Left ventricle myocardium superior (tissue), 1 donor: ENCODE measurements at regions not wholly inside any gene's neighbourhood (a gene's known extent, or its start where the extent isn't known, plus 50 kb on each side); places are given as distances from the start of the nearest gene placed in this dataset.
A peak's percentile ranks its signal among the peaks of the same experiment; 100 is the strongest.
"Not testable (repeated sequence)": the region's sequence is repeated elsewhere in the genome, so short reads cannot be mapped to it uniquely, and the experiment has no call there.

Source experiments
- ATAC-seq: fragments of 200-7000 bp; cut with Tn5 transposase; one replicate; pipeline ENCODE4 v1.9.1; 2020; ENCODE audit warnings: mild to moderate bottlenecking, moderate library complexity
- DNase-seq: peaks from one replicate; pipeline ENCODE4 v3.0.0-alpha.2; 2020
- intact Hi-C: fragments of 100-400 bp; cut with micrococcal nuclease; formaldehyde crosslinking; loops from one replicate; pipeline ENCODE4 v1.11.0; 2022
- donor health status: DM: no; HTN: yes; CAD: no; lungs with severe emphysema.

DNA sequence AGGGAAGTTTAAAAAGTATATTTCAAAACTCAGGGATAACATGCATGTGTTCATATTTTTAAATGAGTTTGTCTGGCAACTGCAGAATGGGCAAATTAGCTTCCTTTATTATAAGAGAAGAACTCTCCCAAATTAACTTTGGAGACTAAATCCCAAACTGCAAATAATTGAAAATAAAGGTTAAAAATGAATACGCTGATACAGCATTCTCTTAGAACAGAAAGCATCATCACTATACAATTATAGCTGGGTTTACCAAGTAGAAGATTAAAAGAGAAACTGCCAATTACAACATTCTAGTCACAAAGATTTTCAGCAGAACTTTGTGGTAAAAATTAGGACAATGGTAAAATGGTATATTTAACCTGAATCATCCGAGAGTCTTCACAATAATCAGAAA lies 73.3 kb downstream of the OLFM4 start:
- DNase-seq, result no peak

DNA sequence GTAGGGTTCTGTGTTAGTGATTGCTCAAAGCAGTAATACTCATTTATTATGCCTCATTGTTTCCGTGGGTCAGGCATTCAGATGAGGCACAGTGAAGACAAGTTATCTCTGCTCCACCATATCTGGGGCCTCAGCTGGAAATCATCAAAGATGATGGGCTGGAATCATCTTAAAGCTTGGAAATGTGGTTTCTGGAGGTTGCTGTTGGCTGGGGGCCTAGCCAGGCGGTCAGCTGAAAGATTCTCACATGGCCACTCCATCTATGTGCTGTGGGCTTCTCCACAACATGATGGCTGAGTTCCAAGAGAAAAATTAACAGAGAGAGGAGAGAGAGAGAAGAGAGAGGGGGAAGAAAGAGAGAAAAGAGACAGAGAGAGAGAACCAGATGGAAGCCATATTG lies 75.5 kb downstream of the OLFM4 start:
- intact Hi-C loops, result no loop called here
- DNase-seq (no peak), ATAC-seq (no peak)

More for the DNA sequence above, 73.3 kb downstream of the OLFM4 start:
- intact Hi-C loops, result no loop called here
- ATAC-seq, result no peak

DNA sequence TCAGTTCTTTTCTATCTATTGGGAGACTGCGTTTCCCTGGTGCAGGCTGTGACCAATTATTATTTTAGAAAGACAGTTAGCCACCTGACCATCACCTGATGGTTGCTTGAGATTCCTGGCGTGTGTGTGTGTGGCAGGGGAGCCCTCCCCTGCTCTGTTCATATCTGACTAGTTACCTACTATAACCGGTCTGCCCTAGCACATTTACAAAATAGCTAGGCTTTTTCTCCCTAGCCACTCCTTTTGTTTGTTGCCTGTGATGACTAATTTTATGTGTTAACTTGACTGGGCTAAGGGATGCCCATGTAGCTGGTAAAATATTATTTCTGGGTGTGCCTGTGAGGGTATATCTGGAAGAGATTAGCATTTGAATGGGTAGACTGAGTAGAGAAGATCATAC lies 76.9 kb downstream of the OLFM4 start:
- DNase-seq (no peak), ATAC-seq (no peak)
- intact Hi-C loops, result no loop called here

DNA sequence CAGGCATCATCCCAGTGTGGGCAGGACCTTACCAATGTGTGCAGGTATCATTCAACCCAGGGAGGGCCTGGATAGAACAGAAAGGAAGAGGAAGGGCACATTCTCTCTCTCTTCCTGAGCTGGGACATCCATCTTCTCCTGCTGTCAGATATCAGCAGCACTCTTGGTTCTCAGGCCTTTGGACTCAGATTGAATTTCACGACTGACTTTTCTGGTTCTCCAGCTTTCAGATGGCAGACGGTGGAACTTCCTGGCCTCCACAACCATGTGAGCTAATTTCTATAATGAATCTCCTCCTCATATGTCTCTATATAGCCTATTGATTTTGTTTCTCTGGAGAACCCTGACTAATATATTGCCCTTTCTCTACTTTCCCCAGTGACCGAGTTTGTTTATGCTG lies 77.3 kb downstream of the OLFM4 start:
- intact Hi-C loops, result no loop called here
- DNase-seq (no peak), ATAC-seq (no peak)

DNA sequence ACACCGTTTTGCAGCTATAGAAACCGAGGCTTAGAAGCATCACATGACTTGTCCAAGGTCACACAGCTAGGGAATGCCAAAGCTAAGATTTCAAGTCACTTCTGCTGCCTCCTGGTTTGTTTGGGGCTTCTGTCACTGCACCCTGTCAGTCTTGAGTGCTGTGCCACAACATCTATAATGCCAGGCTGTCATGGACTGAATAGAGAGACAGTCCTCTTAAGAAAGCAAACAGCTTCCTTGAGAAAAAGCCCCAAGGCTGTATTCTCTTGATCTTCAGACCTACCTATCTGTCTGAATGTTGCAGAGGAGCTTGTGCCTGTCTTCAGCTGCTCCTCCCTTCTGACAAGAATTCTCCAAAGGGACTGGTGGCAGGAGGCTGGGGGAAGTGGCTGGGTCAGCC lies 81.6 kb downstream of the OLFM4 start:
- no peak for DNase-seq
- no peak for ATAC-seq
- intact Hi-C loops, result no loop called here

DNA sequence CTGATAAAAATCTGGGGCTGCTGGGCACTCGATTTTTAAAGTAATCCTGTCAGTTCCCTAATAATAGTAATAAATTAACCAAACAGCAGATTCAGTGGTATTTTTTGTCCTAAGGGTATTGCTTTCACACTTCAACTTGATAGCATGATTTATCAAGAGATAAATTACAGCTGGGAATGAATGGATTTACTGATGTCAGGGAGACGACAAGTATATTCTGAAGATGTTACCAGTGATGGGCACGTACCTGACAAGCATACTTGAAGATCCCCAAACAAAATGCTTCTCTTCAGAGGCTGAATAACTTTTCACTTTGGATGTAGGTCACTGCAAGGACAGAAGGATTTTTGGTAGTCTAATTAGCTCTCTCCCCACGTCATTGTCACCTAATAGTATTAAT lies 82.0 kb downstream of the OLFM4 start:
- DNase-seq, result no peak
- no peak for ATAC-seq
- intact Hi-C loops, result no loop called here

DNA sequence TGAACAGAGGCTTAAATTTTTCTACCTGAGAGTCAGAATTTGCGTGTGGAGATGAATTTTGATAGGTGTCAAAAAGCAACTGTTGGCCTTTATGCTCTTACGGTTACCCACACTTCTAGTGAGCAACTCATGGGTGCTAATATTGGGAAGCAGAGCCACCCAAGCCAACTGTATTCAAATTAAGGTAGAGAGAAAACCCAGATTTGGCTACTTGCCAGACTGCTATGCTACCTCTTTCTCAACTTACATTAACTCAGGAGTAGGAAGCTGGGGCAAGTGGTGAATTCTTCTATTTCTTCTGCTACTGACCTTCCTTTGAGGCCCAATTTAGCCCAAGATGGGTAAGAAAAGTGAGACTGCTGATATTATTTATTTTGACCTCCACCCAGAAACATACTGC lies 83.9 kb downstream of the OLFM4 start:
- no peak for ATAC-seq
- intact Hi-C loops, result no loop called here
- DNase-seq, result no peak

DNA sequence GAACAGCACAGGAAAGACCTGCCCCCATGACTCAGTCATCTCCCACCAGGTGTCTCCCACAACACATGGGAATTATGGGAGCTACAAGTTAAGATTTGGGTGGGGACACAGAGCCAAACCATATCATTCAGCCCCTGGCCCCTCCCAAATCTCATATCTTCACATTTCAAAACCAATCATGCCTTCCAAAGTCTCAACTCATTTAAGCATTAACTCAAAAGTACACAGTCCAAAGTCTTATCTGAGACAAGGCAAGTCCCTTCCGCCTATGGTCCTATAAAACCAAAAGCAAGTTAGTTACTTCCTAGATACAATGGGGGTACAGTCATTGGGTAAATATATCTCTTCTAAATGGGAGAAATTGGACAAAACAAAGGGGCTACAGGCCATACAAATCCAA lies 88.4 kb downstream of the OLFM4 start:
- DNase-seq, ATAC-seq, intact Hi-C loops: not testable (repeated sequence)

DNA sequence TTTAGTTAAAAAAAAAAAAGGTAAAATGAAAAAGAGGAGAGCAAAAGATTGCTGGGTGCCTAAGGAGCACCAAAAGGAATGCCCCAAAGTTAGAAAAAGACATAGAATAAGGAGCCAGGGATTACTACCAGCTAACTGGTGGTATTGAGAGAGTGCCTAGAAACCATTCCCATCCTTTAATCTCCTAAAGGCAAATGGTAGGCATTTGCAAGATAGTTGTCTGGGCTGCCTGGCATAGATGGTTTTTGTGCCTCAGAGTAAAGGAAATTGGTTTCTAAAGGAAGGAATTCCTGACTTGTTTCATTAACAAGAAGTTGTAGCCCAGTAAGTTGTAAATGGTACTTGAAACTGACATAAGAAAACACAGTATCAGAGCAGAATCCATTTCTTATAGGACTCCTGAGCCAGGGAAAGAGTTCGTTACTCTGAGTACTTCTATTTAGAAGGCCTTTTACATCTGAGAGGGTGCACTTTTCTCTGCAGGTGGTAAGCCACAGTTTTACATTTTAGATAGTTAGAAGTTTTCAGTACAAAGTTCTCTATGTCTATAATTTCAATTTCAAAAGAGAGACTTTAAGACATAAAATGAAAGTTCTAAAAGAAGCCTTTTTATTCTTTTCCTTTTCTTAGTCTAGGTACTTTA lies 92.6 kb downstream of the OLFM4 start:
- no peak for ATAC-seq
- no peak for DNase-seq
- intact Hi-C loops, result no loop called here

DNA sequence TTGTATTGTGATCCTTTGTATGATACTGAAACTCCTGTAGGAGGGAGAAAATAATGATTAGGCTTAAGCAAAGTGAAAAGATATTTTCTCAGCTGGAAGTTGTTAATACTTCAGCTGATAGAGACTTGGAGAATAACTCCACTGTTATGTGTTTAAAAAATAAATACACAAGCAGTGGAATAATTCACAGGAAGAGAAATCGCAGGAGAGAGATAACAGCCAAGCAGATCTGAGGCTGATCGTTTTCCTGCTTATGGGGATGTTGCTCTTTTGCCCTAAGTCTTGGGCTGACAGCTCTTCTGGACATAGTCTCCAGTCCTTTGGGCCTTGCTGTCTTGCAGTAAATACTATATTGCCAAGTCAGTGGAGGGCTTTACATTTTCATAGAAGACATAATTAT lies 93.3 kb downstream of the OLFM4 start:
- ATAC-seq (no peak), DNase-seq (no peak)
- intact Hi-C loops, result no loop called here

DNA sequence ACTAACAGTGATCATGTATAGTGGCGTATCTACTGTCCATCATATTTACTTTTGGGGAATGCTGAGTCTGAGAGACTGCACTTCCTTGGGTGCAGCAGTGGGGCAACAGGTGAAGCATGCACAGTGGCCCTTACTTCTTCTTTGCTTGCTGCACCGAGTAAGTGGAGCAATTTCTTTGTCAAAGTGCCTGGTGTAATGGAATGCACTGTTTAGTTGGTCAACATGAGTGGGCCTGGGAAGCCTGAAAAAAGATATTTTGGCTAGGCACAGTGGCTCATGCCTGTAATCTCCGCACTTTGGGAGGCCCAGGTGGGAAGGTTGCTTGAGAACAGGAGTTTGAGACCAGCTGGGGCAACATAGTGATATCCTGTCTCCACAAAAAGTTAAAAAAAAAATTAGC lies 94.9 kb downstream of the OLFM4 start:
- no peak for DNase-seq
- ATAC-seq, result no peak
- intact Hi-C loops, result no loop called here

DNA sequence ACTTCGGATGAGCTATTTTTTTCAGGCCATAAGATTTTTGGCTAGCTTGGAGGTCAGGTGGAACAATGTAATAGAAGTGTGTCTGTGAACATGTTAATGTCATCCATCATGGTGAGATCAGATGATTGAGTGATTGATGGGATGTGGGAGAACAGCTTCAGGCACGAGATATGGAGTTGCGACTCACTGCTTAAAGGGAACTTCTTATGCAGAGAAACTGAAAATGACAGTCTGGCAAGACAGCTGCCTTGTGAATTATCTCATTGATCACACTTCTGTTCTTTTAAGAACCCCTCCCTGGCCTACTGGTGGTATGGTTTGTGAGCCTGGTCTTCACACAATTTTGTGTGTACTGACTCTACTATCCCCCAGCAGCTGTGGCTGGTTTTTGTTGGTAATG lies 96.0 kb downstream of the OLFM4 start:
- no peak for DNase-seq
- no peak for ATAC-seq
- intact Hi-C loops, result no loop called here

DNA sequence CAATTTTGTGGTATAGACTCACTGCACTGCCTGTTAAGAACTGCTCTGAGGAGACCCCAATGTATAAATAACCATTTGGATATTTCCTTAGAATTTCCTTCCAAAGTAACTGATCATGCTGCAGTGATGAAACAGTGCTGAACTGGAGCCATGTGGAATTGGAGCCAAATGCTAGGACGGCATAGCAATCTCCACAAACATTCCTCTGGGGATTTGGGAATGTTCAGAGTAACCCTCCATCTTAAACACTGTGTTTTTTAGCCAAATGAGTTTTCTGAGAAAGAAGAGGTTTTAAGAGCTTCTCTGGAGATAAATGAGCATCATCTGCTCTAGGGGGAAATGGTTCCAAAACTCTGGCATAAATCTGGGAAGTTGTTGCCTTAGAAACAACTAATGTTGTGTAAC lies 98.2 kb downstream of the OLFM4 start:
- intact Hi-C loops, result no loop called here
- ATAC-seq, result peak; percentile 82
- DNase-seq, result peak; percentile 38

DNA sequence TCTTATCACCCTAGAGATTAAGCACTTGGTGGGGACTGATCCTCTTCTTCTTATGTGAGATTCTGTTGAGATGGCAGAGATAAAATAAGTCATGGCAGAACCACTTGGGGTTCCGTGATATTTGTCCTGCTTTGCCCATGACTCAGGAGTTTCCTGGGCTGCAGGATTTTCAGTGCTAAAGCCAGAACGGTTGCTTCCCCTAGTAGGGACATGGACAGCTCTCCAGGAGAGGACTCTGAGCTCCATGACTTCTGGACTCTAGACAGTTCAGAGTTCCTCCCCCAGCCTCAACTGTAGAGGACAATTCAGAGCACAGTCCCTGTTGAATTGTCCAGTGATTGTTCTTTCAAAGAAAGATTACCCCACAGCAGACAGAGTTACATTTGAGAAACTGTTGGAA lies 98.8 kb downstream of the OLFM4 start:
- no peak for DNase-seq
- intact Hi-C loops, result no loop called here
- ATAC-seq, result peak; percentile 24

DNA sequence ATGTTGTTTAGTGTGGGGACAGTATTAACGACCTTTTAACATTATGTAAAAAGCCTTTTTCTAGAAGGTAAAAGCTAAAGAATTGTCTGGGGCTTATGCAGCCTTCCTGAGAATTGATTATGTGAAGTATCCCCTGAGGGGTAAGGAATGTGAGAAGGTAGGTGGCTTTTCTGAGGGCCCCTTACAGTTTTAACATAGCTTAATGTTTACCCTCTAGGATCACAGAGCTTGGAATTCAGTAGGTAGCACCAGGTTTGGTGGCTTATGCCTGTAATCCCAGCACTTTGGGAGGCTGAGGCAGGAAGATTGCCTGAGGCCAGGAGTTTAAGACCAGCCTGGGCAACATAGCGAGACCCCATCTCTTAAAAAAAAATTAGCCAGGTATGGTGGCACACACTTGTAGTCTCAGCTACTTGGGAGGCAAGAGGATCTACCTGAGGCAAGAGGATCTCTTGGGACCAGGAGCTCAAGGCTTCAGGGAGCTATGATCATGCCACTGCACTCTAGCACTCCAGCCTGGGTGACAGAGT lies 101.3 kb downstream of the OLFM4 start:
- DNase-seq, result no peak
- intact Hi-C loops, result no loop called here
- no peak for ATAC-seq

DNA sequence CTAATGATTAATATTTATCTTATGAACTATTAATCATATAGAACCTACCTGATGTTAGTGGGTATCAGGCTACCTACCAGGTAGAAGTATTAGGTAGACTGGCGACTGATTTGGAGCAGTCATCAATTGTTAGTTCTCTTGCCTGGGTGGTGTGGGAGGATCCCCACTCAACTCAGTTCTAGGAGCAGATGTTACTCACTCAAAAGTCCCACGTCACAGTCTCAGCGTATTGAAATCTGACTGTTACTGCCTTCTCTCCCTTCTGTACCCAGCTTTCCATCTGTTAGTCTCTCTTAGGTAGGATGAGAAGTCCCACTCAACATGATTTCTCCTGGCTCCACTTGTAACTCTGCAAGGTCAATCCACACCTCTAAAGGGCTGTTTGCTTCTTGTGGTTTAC lies 102.7 kb downstream of the OLFM4 start:
- intact Hi-C loops, result no loop called here
- DNase-seq, result no peak

DNA sequence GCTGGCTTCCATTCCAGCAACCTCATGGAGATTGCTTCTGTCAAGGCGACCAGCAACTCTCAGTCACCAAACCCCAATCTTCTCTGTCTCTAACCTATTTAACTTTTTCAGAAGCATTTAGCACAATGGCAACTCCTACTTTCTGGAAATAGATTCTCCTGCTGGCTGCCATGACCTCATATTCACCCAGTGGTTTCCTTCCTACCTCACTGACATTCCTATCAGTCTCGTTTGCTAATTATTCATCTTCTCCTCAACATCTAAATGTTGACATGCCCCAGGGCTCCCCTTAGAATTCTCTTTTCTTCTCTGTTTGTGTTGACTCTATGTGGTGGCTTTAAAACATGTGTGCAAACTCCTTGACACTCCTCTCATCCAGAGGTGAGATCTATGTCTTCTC lies 106.7 kb downstream of the OLFM4 start:
- no peak for ATAC-seq
- DNase-seq, result no peak
- intact Hi-C loops, result no loop called here

More for the DNA sequence above, 102.7 kb downstream of the OLFM4 start:
- no peak for ATAC-seq

DNA sequence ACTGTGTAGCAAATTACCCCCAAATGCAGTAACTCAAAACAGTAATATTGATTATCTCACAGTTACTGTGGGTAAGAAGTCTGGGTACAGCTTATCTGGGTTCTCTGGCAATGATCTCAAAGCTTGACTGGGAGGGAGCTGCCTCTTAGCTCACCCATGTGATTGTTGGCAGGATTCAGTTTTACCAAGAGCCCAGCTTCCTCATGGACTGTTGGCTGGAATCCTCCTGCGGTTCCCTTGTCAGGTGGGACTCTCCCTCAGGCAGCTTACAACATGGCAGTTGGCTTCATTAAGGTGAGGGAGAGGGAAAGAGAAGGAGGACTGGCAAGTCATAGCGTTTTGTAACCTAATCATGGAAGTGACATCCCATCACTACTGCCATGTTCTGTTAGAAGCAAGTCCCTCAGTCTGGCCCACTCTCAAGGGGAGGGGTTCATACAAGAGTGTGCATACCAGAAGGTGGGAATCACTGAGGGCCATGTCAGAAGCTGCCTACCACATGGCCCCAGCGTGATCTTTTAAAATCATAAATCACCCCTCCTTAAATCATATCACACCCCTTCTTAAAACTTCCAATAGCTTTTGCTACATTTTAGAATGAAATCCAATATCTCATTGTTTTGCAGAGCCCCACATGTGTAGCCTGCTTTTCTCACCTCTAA lies 108.1 kb downstream of the OLFM4 start:
- ATAC-seq, result no peak
- intact Hi-C loops, result no loop called here

DNA sequence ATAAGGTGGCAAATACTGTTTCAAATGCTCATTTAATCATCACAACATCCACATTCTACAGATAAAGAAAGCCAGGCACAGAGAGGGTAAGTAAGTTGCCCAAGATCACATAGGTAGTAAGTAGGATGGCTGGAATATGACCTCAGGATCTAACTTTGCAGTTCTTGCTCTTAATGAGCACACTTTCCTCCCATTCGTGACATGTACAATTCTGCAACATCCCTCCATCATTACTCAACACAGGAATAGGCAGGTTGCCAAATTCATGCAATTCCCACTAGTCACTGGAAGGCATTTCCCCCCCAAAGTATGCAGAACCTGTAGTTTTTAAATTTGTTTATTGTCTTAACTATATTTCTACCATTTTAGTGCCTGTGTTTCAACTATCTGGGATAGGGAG lies 109.2 kb downstream of the OLFM4 start:
- DNase-seq (no peak), ATAC-seq (peak; percentile 81)
- intact Hi-C loops, result no loop called here

More for the DNA sequence above, 108.1 kb downstream of the OLFM4 start:
- no peak for DNase-seq

DNA sequence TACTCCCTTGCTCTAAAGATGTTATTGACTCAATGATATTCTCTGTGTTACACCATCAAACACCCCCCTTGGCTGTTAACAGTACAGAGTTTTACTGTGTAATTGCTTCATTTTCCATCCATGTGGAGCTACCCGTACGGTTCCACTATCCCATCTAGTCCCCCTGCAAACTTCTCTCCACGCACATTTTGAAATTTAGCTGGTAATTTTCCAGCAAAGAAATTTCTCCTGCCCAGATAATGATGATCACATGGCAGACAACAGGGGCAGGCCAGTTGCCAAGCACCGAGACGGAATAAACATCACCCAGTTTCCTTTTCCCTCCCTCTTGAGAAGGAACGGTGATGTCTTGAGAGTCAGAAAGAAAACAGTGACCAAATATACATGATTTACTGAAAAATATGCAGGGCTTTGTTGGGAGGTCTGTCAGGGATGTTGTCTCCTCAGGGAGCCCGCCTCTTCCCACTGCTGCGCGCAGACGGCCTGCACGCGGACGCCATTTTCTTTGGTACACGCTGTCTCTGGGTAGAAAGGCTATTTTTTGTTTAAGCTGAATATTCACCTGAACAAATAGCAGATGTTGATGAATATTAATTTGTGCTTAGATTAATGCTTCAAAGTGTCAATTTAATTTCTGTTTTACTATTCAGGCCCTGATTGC lies 109.9 kb downstream of the OLFM4 start:
- ATAC-seq (peak; percentile 94), DNase-seq (peak; percentile 55)
- intact Hi-C loops, result no loop called here

DNA sequence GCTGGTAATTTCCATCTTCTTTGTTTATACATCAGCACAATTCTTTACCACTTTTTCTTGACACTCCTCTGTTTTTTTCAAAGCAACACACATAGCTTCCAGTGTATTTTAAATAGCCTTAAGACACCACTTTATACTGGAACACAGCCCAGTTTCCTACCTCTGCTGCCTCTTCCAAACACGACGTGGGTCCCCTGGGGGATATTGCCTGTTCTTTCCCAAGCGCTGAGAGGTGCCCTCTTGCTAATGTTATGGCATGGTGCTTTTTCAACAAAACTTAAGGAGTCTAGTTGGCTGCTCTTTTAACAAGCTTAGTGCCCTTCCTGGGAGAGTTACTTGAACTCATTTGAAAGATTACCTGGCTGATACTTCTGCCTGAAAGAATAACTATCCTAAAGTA lies 112.7 kb downstream of the OLFM4 start:
- intact Hi-C loops, result no loop called here
- DNase-seq, result no peak
- no peak for ATAC-seq
